Stimulated activated naive CD8-positive, alpha-beta T cell treated with anti-CD3 and anti-CD28 coated beads, Interleukin-15, Interleukin-2, amounts not matched to agents 100 ng/mL and 50 ng/mL, for 24 hours (primary cell): ENCODE measurements at regions not wholly inside any gene's neighbourhood (a gene's known extent, or its start where the extent isn't known, plus 50 kb on each side); places are given as distances from the start of the nearest gene placed in this dataset.
"Not testable (repeated sequence)": the region's sequence is repeated elsewhere in the genome, so short reads cannot be mapped to it uniquely, and the experiment has no call there.

Experiments used
- H3K27ac Mint-ChIP-seq: one replicate; pipeline ENCODE4 v1.8.0; 2021; ENCODE audit warnings: mild to moderate bottlenecking, mixed read lengths
- H3K27me3 Mint-ChIP-seq: one replicate; pipeline ENCODE4 v1.8.0; 2021; ENCODE audit warnings: mixed read lengths
- H3K36me3 Mint-ChIP-seq: one replicate; pipeline ENCODE4 v1.8.0; 2021; ENCODE audit warnings: low read depth, mixed read lengths
- H3K4me1 Mint-ChIP-seq: one replicate; pipeline ENCODE4 v1.8.0; 2021; ENCODE audit warnings: low read depth, mixed read lengths
- H3K4me3 Mint-ChIP-seq: one replicate; pipeline ENCODE4 v1.8.0; 2021; ENCODE audit warnings: mild to moderate bottlenecking, mixed read lengths
- H3K9me3 Mint-ChIP-seq: one replicate; pipeline ENCODE4 v1.8.0; 2021; ENCODE audit warnings: mixed read lengths

DNA sequence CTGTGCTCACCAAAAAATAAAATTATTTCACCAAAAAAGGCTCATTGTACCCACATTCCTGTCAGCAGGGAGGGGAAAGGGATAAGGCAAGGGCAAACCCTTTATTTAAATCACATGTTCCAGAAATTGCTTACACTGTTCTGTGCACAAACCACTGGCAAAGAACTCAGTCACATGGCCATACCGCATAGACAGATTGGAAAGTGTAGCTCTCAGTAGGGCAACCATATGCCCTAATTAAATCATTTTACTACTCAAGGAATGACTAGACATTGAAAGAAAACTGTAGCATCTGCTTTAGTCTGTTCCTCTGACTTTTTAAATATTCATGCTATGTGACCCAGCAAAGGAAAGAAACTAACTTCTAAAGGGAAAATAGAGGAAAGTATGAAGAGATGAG is 119.2 kb upstream of the FAM241A start:
- peaks cover 25% of the 10 kb centered on the region for H3K27me3 Mint-ChIP-seq
- H3K27ac Mint-ChIP-seq, result no peak overlapping the region
- H3K36me3 Mint-ChIP-seq, result no peaks in the 10 kb centered on the region
- H3K4me3 Mint-ChIP-seq, result no peak overlapping the region
- H3K9me3 Mint-ChIP-seq, result no peaks in the 10 kb centered on the region
- H3K4me1 Mint-ChIP-seq, result no peaks in the 10 kb centered on the region

DNA sequence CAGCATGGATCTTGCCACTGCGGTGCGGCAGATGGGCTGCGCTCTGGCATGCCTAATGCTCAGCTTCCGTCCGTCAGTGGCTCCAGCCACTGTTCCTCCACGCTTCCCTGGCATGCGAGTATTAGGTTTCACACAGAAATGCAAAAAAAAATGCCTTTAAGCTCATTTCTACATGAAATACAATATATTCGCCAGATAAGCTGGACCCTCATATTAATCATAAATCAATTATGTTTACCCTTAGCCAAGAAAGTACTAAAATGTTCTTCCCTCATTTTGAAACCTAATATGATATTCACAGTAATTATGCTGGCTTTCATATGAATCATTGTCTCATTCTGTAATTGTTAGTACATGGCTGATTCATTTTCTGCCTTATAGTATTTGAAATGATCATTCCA is 115.5 kb upstream of the FAM241A start:
- Mint-ChIP-seq H3K4me1 (no peaks in the 10 kb centered on the region), H3K27ac (no peak overlapping the region), H3K27me3 (peaks cover 27% of the 10 kb centered on the region), H3K36me3 (no peaks in the 10 kb centered on the region), H3K4me3 (no peak overlapping the region), H3K9me3 (no peaks in the 10 kb centered on the region)

DNA sequence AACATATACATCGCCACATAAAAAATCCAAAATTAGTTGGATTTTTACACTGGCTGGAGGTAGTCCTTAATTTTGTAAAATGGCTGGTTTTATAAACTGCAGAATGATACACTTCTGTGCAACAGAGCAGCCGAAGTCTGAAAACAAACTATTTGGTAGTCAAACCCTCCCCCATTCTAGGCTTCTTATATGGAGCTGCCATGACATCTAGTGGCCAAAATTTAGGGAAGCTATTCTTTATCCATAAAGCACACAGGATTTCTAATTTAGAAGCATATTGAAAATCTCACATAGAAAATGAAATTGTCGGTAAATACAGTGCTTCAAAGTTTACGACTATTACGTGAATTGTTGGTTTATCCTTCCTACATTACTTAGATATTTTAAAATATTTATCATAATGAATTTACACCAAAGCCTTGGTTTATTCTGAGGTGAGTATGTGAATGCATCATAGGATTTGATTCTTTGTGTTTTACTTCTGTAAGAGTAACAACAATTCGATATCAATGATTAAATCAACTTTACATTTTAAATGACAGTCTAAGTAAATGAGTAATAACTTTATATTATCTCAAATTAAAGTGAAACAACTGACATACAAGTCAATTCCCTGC is 113.4 kb upstream of the FAM241A start:
- H3K36me3 Mint-ChIP-seq, result no peaks in the 10 kb centered on the region

DNA sequence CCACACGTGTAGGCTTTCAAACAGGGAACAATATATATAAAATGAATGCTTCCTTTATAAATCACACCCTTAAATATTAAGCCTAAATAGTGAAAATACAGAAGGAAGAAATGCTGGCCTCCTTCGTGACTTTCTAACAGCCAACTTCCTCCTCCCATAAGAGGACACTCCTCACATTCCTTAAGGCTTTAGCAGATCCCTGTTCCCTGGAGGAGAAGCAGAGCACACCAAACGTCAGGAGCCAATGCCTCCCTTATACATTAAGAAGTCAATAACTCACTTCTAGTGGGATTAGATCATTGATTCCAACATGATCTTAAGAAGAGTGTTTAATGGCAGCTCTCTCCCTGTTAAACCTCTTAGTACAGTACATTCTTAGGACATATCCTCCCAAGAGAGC is 108.4 kb upstream of the FAM241A start:
- Mint-ChIP-seq H3K9me3 (no peaks in the 10 kb centered on the region), H3K36me3 (no peaks in the 10 kb centered on the region)

More for the DNA sequence above, 113.4 kb upstream of the FAM241A start:
- Mint-ChIP-seq H3K9me3 (no peaks in the 10 kb centered on the region), H3K4me1 (no peaks in the 10 kb centered on the region), H3K27me3 (peaks cover 20% of the 10 kb centered on the region), H3K27ac (no peak overlapping the region), H3K4me3 (no peak overlapping the region)

DNA sequence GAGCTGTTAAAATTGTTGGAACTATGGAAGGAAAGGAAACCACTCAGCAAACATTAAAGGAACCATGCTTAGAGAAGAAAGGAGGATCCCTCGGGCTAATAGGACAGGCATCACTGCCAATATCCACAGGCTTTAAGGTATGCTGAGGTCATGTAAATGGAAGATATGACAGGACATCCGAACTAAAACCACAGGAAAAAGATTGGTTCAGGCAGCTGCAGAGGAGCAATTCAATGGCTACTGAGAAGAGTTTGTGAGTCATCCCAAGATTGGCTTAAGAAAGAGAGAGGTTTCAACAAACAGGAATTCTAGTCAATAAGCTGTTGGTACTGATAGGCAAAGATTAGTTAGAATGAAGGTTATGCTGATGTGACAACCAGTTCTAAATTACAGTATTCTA is 106.4 kb upstream of the FAM241A start:
- H3K36me3 Mint-ChIP-seq, result no peaks in the 10 kb centered on the region
- no peak overlapping the region for H3K27ac Mint-ChIP-seq
- H3K4me3 Mint-ChIP-seq, result no peak overlapping the region
- H3K27me3 Mint-ChIP-seq, result peaks cover 12% of the 10 kb centered on the region
- no peaks in the 10 kb centered on the region for H3K9me3 Mint-ChIP-seq
- no peaks in the 10 kb centered on the region for H3K4me1 Mint-ChIP-seq

More for the DNA sequence above, 108.4 kb upstream of the FAM241A start:
- H3K27me3 Mint-ChIP-seq, result peaks cover 9% of the 10 kb centered on the region
- no peak overlapping the region for H3K27ac Mint-ChIP-seq
- no peaks in the 10 kb centered on the region for H3K4me1 Mint-ChIP-seq
- H3K4me3 Mint-ChIP-seq, result no peak overlapping the region

DNA sequence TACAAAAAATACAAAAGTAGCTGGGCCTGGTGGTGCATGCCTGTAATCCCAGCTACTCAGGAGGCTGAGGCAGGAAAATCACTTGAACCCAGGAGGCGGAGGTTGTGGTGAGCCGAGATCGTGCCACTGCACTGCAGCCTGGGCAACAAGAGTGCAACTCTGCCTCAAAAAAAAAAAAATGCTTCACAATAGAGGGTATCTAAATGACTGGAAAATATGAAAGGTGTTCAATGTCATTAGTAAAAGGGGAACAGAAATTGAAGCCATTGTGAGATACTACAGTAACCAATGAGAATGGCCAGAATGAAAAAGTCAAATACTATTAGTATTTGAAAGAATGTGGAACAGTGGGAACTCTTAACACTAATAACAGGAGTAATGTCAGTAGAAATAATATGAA is 96.1 kb upstream of the FAM241A start:
- not testable (repeated sequence) for H3K27me3 Mint-ChIP-seq, H3K9me3 Mint-ChIP-seq, H3K27ac Mint-ChIP-seq, H3K4me3 Mint-ChIP-seq, H3K36me3 Mint-ChIP-seq, H3K4me1 Mint-ChIP-seq

DNA sequence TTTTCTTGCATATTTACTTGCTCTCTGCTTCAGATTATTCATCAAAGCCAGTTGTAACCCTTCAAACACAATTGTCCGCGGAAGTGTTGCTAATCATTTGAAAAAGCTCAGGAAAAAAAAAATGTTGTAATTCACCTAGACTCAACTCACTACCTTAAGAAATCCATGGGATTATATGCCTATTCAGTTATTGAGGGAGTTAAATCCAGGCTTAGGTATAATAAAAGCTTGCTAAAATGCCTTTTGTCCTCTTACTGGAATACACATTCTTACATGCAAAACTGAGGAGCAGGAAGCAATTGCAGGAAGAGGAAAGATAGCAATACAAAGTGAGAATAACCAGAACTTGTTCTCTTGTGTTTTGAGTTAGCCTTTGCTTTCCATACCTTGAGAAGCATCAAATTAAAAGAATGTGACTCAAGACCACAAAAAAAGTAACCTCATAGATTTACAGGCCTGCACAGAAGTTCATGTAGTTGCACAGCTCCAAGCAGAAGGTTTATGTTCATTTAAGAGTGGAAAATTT is 91.4 kb upstream of the FAM241A start:
- H3K27ac Mint-ChIP-seq, result no peak overlapping the region
- no peak overlapping the region for H3K4me3 Mint-ChIP-seq
- no peaks in the 10 kb centered on the region for H3K27me3 Mint-ChIP-seq
- H3K9me3 Mint-ChIP-seq, result no peaks in the 10 kb centered on the region
- no peaks in the 10 kb centered on the region for H3K36me3 Mint-ChIP-seq
- H3K4me1 Mint-ChIP-seq, result no peaks in the 10 kb centered on the region

DNA sequence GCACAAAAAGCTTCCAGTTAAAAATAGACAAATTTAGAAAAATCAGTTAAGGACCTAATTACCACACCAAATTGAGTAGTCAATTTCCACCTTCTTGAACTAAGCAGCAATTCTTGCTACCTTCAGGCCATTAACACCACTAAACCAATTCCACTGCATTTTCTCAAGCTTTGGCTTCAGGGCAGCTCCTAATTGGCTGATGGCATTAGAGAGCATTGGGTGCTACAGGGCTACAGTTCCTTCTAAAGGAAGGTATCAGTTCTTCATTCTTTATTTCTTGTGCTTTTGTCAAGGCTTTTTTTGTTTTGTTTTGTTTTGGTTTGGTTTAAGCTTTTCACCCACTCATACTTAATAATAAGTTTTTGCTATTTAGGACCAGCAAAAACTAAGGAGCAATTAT is 90.2 kb upstream of the FAM241A start:
- H3K4me1 Mint-ChIP-seq, result no peaks in the 10 kb centered on the region
- no peak overlapping the region for H3K4me3 Mint-ChIP-seq
- no peaks in the 10 kb centered on the region for H3K36me3 Mint-ChIP-seq
- no peaks in the 10 kb centered on the region for H3K9me3 Mint-ChIP-seq
- H3K27me3 Mint-ChIP-seq, result no peaks in the 10 kb centered on the region
- no peak overlapping the region for H3K27ac Mint-ChIP-seq

DNA sequence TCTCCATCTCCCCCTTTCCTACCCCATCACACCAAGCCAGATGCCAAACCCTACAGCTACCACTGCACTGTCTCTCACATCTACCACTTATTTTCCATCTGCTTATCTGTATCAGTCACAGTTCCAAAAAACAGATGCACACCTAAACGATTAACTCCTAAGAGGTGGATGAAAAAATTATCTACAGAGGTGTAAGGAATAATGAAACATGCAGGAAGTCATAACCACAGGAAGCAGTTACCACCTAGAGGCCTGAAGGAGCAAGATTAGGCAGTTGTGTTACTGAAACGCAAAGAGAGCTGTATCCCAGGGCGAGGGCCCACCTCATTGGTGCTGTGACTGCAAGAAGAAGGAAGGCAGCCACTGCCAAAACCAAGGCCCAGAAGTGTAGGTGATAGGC is 87.8 kb upstream of the FAM241A start:
- Mint-ChIP-seq H3K27me3 (no peaks in the 10 kb centered on the region), H3K9me3 (no peaks in the 10 kb centered on the region), H3K4me1 (no peaks in the 10 kb centered on the region), H3K36me3 (no peaks in the 10 kb centered on the region), H3K4me3 (no peak overlapping the region), H3K27ac (no peak overlapping the region)

DNA sequence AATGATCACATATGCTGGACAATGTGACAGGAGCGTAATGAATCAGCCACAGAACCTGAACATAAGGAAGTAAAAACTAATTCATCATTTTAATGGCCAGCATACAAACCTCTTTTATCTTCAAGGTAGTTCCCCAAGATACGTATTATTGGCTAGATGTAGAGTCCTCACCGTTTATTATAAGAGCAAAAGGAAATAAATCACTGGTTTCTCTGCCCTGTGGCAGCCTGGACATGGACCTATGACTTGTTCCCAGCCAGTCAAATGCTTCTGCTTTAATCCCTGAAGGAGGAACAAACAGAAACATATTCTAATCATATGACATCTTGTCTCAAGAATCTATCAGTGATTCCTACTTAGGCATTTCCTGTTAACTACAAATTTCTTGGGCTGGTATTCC is 86.8 kb upstream of the FAM241A start:
- H3K4me1 Mint-ChIP-seq, result no peaks in the 10 kb centered on the region
- H3K9me3 Mint-ChIP-seq, result no peaks in the 10 kb centered on the region
- no peaks in the 10 kb centered on the region for H3K36me3 Mint-ChIP-seq
- no peak overlapping the region for H3K4me3 Mint-ChIP-seq
- no peak overlapping the region for H3K27ac Mint-ChIP-seq
- H3K27me3 Mint-ChIP-seq, result no peaks in the 10 kb centered on the region

DNA sequence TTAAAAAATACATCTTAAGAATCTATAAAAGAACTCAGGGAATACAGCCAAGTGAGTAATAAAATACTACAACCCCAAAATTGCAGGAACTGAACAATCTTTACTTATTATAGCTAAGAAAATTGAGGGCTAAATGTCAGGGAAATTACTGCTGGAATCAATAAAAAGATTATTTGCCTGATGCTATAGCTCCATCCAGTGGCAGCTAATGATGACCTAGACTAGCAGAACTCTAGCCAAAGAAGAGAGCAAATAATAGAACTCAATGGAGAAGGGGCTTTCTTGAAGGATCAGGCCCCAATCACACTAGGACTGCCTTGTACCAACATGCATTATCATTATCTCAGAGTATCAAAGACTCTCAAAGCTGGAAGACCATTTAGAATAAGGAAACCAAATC is 85.0 kb upstream of the FAM241A start:
- H3K9me3 Mint-ChIP-seq, result no peaks in the 10 kb centered on the region
- no peak overlapping the region for H3K4me3 Mint-ChIP-seq
- H3K36me3 Mint-ChIP-seq, result no peaks in the 10 kb centered on the region
- H3K27ac Mint-ChIP-seq, result no peak overlapping the region
- no peaks in the 10 kb centered on the region for H3K27me3 Mint-ChIP-seq
- H3K4me1 Mint-ChIP-seq, result no peaks in the 10 kb centered on the region

DNA sequence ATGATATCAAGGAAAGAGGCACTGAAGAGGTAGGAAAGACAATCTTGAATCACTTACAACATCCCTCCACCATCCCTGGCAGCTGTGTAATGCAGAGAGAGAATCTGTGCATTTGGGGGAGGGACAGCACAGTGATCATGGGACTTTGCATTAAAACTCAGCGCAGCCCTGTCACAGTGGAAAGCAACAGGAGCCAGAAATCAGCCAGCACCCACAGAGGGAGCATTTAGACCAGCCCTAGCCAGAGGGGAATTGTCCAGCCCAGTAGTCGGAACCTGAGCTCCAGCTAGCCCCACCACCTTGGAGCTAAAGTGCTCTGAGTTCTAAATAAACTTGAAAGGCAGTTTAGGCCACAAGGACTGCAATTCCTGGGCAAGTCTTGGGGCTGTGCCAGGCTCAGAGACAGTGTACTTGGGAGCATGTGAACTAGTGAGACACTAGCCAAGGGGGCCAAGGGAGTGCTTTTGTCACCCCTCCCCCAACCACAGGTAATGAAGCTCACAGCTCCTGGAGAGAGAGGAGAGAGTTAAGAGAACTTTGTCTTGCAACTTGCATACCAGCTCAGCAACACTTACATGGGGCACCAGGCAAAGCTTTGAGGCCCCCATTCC is 83.9 kb upstream of the FAM241A start:
- no peaks in the 10 kb centered on the region for H3K27me3 Mint-ChIP-seq
- no peaks in the 10 kb centered on the region for H3K9me3 Mint-ChIP-seq
- no peak overlapping the region for H3K27ac Mint-ChIP-seq
- H3K36me3 Mint-ChIP-seq, result no peaks in the 10 kb centered on the region
- no peaks in the 10 kb centered on the region for H3K4me1 Mint-ChIP-seq
- H3K4me3 Mint-ChIP-seq, result no peak overlapping the region

DNA sequence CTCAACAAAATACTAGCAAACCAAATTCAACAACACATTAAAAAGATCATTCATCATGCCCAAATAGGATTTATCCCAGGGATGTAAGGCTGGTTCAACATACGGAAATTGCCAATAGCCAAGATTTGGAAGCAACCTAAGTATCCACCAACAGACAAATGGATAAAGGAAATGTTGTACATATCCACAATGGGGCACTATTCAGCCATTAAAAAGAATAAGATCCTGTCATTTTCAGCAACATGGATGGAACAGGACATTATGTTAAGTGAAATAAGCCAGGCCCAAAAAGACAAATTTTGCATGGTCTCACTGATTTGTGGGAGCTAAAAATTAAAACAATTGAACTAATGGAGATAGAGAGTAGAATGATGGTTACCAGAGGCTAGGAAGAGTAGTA is 82.0 kb upstream of the FAM241A start:
- Mint-ChIP-seq H3K9me3 (no peaks in the 10 kb centered on the region), H3K4me3 (no peak overlapping the region), H3K4me1 (no peaks in the 10 kb centered on the region), H3K27me3 (peaks cover 10% of the 10 kb centered on the region), H3K36me3 (no peaks in the 10 kb centered on the region), H3K27ac (no peak overlapping the region)

DNA sequence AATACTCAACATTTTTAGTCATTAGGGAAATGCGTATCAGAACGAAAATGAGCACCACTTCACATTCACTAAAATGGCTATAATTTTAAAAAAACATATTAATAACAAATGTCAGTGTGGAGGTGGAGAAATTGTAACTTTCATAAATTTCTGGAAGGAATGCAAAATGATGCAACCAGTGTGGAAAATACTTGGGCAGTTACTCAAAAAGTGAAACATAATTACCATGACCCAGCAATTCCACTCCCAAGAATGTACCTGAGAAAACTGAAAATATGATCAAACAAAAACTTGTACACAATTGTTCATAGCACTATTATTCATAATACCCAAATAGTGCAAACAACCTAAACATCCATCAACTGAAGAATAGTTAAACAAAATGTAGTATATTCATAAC is 76.1 kb upstream of the FAM241A start:
- H3K4me3 Mint-ChIP-seq, result no peak overlapping the region
- peaks cover 24% of the 10 kb centered on the region for H3K27me3 Mint-ChIP-seq
- no peaks in the 10 kb centered on the region for H3K4me1 Mint-ChIP-seq
- H3K36me3 Mint-ChIP-seq, result no peaks in the 10 kb centered on the region
- no peak overlapping the region for H3K27ac Mint-ChIP-seq
- H3K9me3 Mint-ChIP-seq, result no peaks in the 10 kb centered on the region

DNA sequence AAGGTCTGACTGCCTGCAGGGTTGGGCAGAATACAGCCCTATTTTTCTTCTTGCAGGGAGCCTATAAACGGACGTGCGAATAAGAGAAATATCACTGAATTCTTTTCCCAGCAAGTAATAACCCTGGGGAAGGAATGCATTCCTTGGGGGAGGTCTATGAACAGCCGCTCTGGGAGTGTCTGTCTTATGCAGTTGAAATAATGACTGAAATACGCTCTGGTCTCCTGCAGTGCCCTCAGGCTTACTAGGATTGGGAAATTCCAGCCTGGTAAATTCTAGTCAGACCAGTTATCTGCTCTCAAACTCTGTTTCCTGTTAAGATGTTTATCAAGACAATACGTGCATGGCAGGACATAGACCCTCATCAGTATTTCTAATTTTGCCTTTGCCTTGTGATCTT is 72.1 kb upstream of the FAM241A start:
- no peaks in the 10 kb centered on the region for H3K4me1 Mint-ChIP-seq
- no peaks in the 10 kb centered on the region for H3K36me3 Mint-ChIP-seq
- no peak overlapping the region for H3K27ac Mint-ChIP-seq
- H3K4me3 Mint-ChIP-seq, result no peak overlapping the region
- no peaks in the 10 kb centered on the region for H3K9me3 Mint-ChIP-seq
- peaks cover 15% of the 10 kb centered on the region for H3K27me3 Mint-ChIP-seq

DNA sequence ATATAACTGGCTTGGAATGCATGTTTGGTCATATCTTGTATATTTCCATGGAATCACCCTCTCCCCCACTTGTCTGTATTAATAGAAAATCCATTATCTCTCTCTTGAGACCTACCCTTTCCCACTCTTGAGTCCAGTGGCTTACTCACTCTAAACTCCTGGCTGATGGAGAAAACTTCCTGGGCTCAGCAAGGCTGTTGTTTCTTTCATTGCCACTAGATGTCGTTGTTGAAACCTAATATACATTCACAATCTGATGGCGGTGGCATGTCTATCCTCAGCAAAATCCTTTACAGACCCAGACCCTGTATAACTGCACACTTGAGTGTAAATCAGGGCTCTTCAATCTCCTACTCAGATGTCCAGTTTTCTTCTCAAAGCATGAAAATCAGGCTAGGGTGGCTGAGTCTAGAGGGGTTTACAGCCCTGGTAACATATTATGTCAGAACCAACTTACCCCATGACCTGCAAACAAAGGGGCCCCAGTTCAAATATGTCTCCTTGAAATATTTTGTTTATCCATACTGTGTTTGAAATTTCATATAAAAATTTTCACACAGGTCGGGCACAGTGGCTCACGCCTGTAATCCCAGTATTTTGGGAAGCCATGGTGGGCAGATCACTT is 70.0 kb upstream of the FAM241A start:
- no peaks in the 10 kb centered on the region for H3K4me1 Mint-ChIP-seq
- no peaks in the 10 kb centered on the region for H3K9me3 Mint-ChIP-seq
- H3K27me3 Mint-ChIP-seq, result peaks cover 8% of the 10 kb centered on the region
- H3K27ac Mint-ChIP-seq, result no peak overlapping the region
- H3K36me3 Mint-ChIP-seq, result no peaks in the 10 kb centered on the region
- no peak overlapping the region for H3K4me3 Mint-ChIP-seq
